ENCODE measurements at regions not wholly inside any gene's neighbourhood (a gene's known extent, or its start where the extent isn't known, plus 50 kb on each side); places are given as distances from the start of the nearest gene placed in this dataset.

- TF ChIP-seq EZH2 (IDR thresholded peaks at IDR 0.05; ENCODE audit: low read depth, unreplicated experiment) = no peak
- TF ChIP-seq CTCF (conservative IDR thresholded peaks at IDR 0.05; ENCODE audit: low read depth in 2 of 2) = no peak
- no peak for TF ChIP-seq CREB1 (CRISPR knock-in tag; IDR thresholded peaks at IDR 0.05; ENCODE audit: low read depth)
- TF ChIP-seq REST (IDR thresholded peaks at IDR 0.05; ENCODE audit: unreplicated experiment) = no peak
- TF ChIP-seq, protein P1, sequence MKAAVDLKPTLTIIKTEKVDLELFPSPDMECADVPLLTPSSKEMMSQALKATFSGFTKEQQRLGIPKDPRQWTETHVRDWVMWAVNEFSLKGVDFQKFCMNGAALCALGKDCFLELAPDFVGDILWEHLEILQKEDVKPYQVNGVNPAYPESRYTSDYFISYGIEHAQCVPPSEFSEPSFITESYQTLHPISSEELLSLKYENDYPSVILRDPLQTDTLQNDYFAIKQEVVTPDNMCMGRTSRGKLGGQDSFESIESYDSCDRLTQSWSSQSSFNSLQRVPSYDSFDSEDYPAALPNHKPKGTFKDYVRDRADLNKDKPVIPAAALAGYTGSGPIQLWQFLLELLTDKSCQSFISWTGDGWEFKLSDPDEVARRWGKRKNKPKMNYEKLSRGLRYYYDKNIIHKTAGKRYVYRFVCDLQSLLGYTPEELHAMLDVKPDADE (IDR thresholded peaks at IDR 0.05) = no peak
- no peak for TF ChIP-seq EZH2phosphoT487 (IDR thresholded peaks at IDR 0.05; ENCODE audit: unreplicated experiment)
- TF ChIP-seq JUNB (IDR thresholded peaks at IDR 0.05; ENCODE audit: unreplicated experiment) = no peak
- TF ChIP-seq POLR2AphosphoS5 (IDR thresholded peaks at IDR 0.05; ENCODE audit: low read depth) = no peak
- TF ChIP-seq ZNF462 (CRISPR knock-in tag; IDR thresholded peaks at IDR 0.05) = peak; percentile 76; the same call in 1 of the 2 replicates
- no peak for TF ChIP-seq STAT1 (IDR thresholded peaks at IDR 0.05; ENCODE audit: unreplicated experiment)
- no peak for TF ChIP-seq NANOG (IDR thresholded peaks at IDR 0.05; ENCODE audit: borderline replicate concordance)
- TF ChIP-seq ZNF331 (CRISPR knock-in tag; IDR thresholded peaks at IDR 0.05; ENCODE audit: low read depth) = no peak
Observed at GRCh38 chr11:92793189-92793588, 176.3 kb upstream of the MTNR1B start.

Measured in GM23338 (cell line).